HEK293 (cell line): ENCODE measurements at regions not wholly inside any gene's neighbourhood (a gene's known extent, or its start where the extent isn't known, plus 50 kb on each side); places are given as distances from the start of the nearest gene placed in this dataset.

ENCODE experiments used
- CTCF ChIA-PET: fragments of 350-600 bp; formaldehyde crosslinking; extraction: SDS; loops from one replicate; lab custom pipeline; 2021; ENCODE audit warnings: antibody characterized with exemption; lab: Yijun Ruan, JAX
- POLR2A ChIA-PET: fragments of 300-600 bp; formaldehyde crosslinking; extraction: SDS; loops from one replicate; lab custom pipeline; 2020; ENCODE audit warnings: antibody characterized with exemption, inconsistent platforms; lab: Yijun Ruan, JAX
- H3K27ac ChIP-seq: fragments of 200-500 bp; sonication (Bioruptor generic); 2 replicates; pipeline ENCODE4 v1.5.1; 2014; ENCODE audit warnings: low read depth, low read length, control low read depth, inconsistent platforms; ENCODE audit errors: extremely low read depth
- H3K36me3 ChIP-seq, 2 experiments: fragments of 200-500 bp in 1 of 2; sonication (Bioruptor generic) in 1 of 2; 1 replicate in 1 of 2; 2 replicates in 1 of 2; pipeline ENCODE4 v1.5.1; 2014 to 2017; ENCODE audit warnings: inconsistent platforms in 2 of 2, low read length in 2 of 2; ENCODE audit not compliant: control insufficient read depth in 2 of 2, insufficient read depth in 1 of 2
- H3K4me1 ChIP-seq: fragments of 200-500 bp; sonication (Bioruptor generic); 2 replicates; pipeline ENCODE4 v1.5.1; 2014; ENCODE audit warnings: mild to moderate bottlenecking, low read length, inconsistent platforms; ENCODE audit not compliant: control insufficient read depth, insufficient read depth
- H3K4me3 ChIP-seq: 2 replicates; pipeline ENCODE4 v1.5.1; 2011; ENCODE audit warnings: low read depth, mild to moderate bottlenecking, control low read depth, low read length, moderate library complexity
- H3K9me3 ChIP-seq: fragments of 200-500 bp; sonication (Bioruptor generic); 2 replicates; pipeline ENCODE4 v1.5.1; 2014; ENCODE audit warnings: low read depth, low read length, inconsistent platforms; ENCODE audit not compliant: control insufficient read depth, insufficient read depth
- IKZF3 ChIP-seq: fragments of 450-650 bp; IDR thresholded peaks from 2 replicates; pipeline ENCODE4 v1.5.0; 2018; ENCODE audit warnings: missing biosample characterization, mild to moderate bottlenecking, missing genetic modification characterization, moderate library complexity
- MZF1 ChIP-seq: fragments of 450-650 bp; formaldehyde crosslinking; IDR thresholded peaks from 2 replicates; pipeline ENCODE4 v1.5.1; 2017; ENCODE audit warnings: missing biosample characterization, missing genetic modification characterization, borderline replicate concordance
- OVOL3 ChIP-seq: fragments of 450-650 bp; formaldehyde crosslinking; IDR thresholded peaks from 2 replicates; pipeline ENCODE4 v1.5.1; 2016; ENCODE audit warnings: missing biosample characterization, missing genetic modification characterization
- SCRT1 ChIP-seq: fragments of 450-650 bp; formaldehyde crosslinking; IDR thresholded peaks from 2 replicates; pipeline ENCODE4 v1.5.1; 2016; ENCODE audit warnings: missing biosample characterization, missing genetic modification characterization, borderline replicate concordance
- SP2 ChIP-seq: fragments of 450-650 bp; formaldehyde crosslinking; IDR thresholded peaks from 2 replicates; pipeline ENCODE4 v1.5.1; 2016; ENCODE audit warnings: missing biosample characterization, missing genetic modification characterization
- ZBTB48 ChIP-seq: fragments of 450-650 bp; formaldehyde crosslinking; IDR thresholded peaks from 2 replicates; pipeline ENCODE4 v1.5.1; 2016; ENCODE audit warnings: missing biosample characterization, missing genetic modification characterization
- ZNF146 ChIP-seq: fragments of 450-650 bp; formaldehyde crosslinking; IDR thresholded peaks from 2 replicates; pipeline ENCODE4 v1.5.1; 2016; ENCODE audit warnings: missing biosample characterization, missing genetic modification characterization
- ZNF221 ChIP-seq: fragments of 450-650 bp; formaldehyde crosslinking; IDR thresholded peaks from 2 replicates; pipeline ENCODE4 v1.5.1; 2017; ENCODE audit warnings: missing biosample characterization, missing genetic modification characterization, borderline replicate concordance
- ZNF324 ChIP-seq: fragments of 450-650 bp; formaldehyde crosslinking; IDR thresholded peaks from 2 replicates; pipeline ENCODE4 v1.5.1; 2016; ENCODE audit warnings: missing biosample characterization, missing genetic modification characterization
- ZNF433 ChIP-seq: fragments of 450-650 bp; formaldehyde crosslinking; IDR thresholded peaks from 2 replicates; pipeline ENCODE4 v1.5.1; 2016; ENCODE audit warnings: missing biosample characterization, missing genetic modification characterization, low read depth
- ZNF529 ChIP-seq: fragments of 450-650 bp; formaldehyde crosslinking; IDR thresholded peaks from 2 replicates; pipeline ENCODE4 v1.5.1; 2017; ENCODE audit warnings: missing genetic modification characterization, missing biosample characterization; ENCODE audit not compliant: insufficient replicate concordance
- ZNF585B ChIP-seq: fragments of 450-650 bp; formaldehyde crosslinking; IDR thresholded peaks from 2 replicates; pipeline ENCODE4 v1.5.1; 2016; ENCODE audit warnings: missing biosample characterization, missing genetic modification characterization
- ZNF621 ChIP-seq: fragments of 450-650 bp; formaldehyde crosslinking; IDR thresholded peaks from 2 replicates; pipeline ENCODE4 v1.5.1; 2017; ENCODE audit warnings: missing biosample characterization, missing genetic modification characterization
- ZNF792 ChIP-seq: fragments of 450-650 bp; formaldehyde crosslinking; IDR thresholded peaks from 2 replicates; pipeline ENCODE4 v1.5.1; 2016; ENCODE audit warnings: missing biosample characterization, missing genetic modification characterization
- ZSCAN30 ChIP-seq: fragments of 450-650 bp; IDR thresholded peaks from 2 replicates; pipeline ENCODE4 v1.5.1; 2018; ENCODE audit warnings: missing biosample characterization, mild to moderate bottlenecking, missing genetic modification characterization, moderate library complexity
- TF ChIP-seq, protein P1 (sequence below): fragments of 450-650 bp; formaldehyde crosslinking; IDR thresholded peaks from 2 replicates; pipeline ENCODE4 v1.5.1; 2016; ENCODE audit warnings: missing biosample characterization, missing genetic modification characterization
- TF ChIP-seq, protein P2 (sequence below): fragments of 450-650 bp; formaldehyde crosslinking; IDR thresholded peaks from 2 replicates; pipeline ENCODE4 v1.5.1; 2017; ENCODE audit warnings: missing biosample characterization, missing genetic modification characterization
- TF ChIP-seq, protein P3 (sequence below): fragments of 450-650 bp; formaldehyde crosslinking; conservative IDR thresholded peaks from 2 replicates; pipeline ENCODE4 v1.5.1; 2016; ENCODE audit warnings: low read depth, missing biosample characterization, missing genetic modification characterization
- TF ChIP-seq, protein P4 (sequence below): IDR thresholded peaks from 2 replicates; pipeline ENCODE4 v1.6.1; 2011; ENCODE audit warnings: mild to moderate bottlenecking, low read depth, low read length, borderline replicate concordance
- TF ChIP-seq, protein P5 (sequence below): fragments of 450-650 bp; formaldehyde crosslinking; IDR thresholded peaks from 2 replicates; pipeline ENCODE4 v1.5.1; 2016; ENCODE audit warnings: missing biosample characterization, missing genetic modification characterization
- TF ChIP-seq, protein P6 (sequence below): fragments of 450-650 bp; formaldehyde crosslinking; IDR thresholded peaks from 2 replicates; pipeline ENCODE4 v1.5.1; 2016; ENCODE audit warnings: missing biosample characterization, missing genetic modification characterization
- TF ChIP-seq, protein P7 (sequence below): fragments of 450-650 bp; formaldehyde crosslinking; IDR thresholded peaks from 2 replicates; pipeline ENCODE4 v1.5.1; 2016; ENCODE audit warnings: missing biosample characterization, missing genetic modification characterization

DNA sequence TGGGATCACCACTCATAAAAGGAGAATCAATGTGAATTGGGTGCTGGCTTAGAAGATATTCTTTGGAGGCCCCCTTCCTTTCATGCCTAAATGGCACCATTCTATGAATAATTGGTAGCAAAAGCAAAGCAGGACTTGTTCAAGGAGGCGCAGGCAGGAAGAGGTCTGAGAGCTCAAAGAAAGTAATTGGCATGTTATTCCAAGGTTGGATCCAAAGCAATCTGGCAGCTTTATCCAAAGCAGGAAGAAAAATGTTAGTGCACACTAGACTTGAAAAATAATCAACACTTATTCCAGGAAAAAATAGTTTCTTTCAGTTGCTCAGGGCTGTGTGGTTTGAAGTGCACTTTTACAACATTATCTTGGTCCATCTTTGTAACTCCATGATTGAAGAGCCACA, 326.4 kb downstream of the NUAK1 start:
- Histone ChIP-seq H3K36me3 (no peaks in the 10 kb centered on the region), H3K4me1 (no peaks in the 10 kb centered on the region), H3K4me3 (no peak overlapping the region), H3K27ac (no peak overlapping the region), H3K9me3 (no peaks in the 10 kb centered on the region)
- POLR2A ChIA-PET = no interaction called here
- CTCF ChIA-PET = no interaction called here
- no peak for TF ChIP-seq ZNF529 (tag by site-specific recombination)
- TF ChIP-seq OVOL3 (tag by site-specific recombination) = no peak
- no peak for TF ChIP-seq ZNF621 (tag by site-specific recombination)
- no peak for TF ChIP-seq SP2 (tag by site-specific recombination)
- TF ChIP-seq, protein P1, sequence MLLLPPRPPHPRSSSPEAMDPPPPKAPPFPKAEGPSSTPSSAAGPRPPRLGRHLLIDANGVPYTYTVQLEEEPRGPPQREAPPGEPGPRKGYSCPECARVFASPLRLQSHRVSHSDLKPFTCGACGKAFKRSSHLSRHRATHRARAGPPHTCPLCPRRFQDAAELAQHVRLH = no peak
- TF ChIP-seq, protein P2, sequence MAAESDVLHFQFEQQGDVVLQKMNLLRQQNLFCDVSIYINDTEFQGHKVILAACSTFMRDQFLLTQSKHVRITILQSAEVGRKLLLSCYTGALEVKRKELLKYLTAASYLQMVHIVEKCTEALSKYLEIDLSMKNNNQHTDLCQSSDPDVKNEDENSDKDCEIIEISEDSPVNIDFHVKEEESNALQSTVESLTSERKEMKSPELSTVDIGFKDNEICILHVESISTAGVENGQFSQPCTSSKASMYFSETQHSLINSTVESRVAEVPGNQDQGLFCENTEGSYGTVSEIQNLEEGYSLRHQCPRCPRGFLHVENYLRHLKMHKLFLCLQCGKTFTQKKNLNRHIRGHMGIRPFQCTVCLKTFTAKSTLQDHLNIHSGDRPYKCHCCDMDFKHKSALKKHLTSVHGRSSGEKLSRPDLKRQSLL (tag by site-specific recombination) = no peak
- TF ChIP-seq, protein P3, sequence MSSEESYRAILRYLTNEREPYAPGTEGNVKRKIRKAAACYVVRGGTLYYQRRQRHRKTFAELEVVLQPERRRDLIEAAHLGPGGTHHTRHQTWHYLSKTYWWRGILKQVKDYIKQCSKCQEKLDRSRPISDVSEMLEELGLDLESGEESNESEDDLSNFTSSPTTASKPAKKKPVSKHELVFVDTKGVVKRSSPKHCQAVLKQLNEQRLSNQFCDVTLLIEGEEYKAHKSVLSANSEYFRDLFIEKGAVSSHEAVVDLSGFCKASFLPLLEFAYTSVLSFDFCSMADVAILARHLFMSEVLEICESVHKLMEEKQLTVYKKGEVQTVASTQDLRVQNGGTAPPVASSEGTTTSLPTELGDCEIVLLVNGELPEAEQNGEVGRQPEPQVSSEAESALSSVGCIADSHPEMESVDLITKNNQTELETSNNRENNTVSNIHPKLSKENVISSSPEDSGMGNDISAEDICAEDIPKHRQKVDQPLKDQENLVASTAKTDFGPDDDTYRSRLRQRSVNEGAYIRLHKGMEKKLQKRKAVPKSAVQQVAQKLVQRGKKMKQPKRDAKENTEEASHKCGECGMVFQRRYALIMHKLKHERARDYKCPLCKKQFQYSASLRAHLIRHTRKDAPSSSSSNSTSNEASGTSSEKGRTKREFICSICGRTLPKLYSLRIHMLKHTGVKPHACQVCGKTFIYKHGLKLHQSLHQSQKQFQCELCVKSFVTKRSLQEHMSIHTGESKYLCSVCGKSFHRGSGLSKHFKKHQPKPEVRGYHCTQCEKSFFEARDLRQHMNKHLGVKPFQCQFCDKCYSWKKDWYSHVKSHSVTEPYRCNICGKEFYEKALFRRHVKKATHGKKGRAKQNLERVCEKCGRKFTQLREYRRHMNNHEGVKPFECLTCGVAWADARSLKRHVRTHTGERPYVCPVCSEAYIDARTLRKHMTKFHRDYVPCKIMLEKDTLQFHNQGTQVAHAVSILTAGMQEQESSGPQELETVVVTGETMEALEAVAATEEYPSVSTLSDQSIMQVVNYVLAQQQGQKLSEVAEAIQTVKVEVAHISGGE = no peak
- no peak for TF ChIP-seq ZNF146

DNA sequence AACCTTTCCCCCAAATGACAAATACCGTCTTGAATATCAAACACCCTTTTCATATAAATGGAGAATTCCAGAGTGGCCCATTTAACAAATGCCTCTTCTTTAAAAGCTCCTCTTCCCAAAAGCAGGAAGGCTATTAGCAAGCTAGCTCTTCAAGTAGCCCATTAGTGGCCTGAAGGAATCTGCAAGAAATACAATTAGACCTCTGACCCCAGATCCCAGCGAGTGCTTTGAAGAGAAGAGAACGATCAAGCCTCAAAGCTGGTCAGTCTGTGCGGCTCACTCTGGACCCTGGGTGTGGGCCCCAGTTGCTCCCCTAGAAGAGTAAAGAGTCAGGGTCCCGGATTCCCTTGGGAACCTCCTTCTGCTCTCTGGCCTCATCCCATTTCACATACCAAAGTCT, 325.6 kb downstream of the NUAK1 start:
- TF ChIP-seq, protein P1 = no peak
- TF ChIP-seq ZNF324 (tag by site-specific recombination) (no peak), ZNF585B (tag by site-specific recombination) (no peak), ZBTB48 (tag by site-specific recombination) (no peak), ZNF433 (tag by site-specific recombination) (no peak), MZF1 (no peak), ZNF792 (tag by site-specific recombination) (no peak), ZNF221 (tag by site-specific recombination) (no peak), IKZF3 (tag by site-specific recombination) (no peak), ZSCAN30 (tag by site-specific recombination) (no peak), SCRT1 (tag by site-specific recombination) (no peak)
- TF ChIP-seq, protein P4, sequence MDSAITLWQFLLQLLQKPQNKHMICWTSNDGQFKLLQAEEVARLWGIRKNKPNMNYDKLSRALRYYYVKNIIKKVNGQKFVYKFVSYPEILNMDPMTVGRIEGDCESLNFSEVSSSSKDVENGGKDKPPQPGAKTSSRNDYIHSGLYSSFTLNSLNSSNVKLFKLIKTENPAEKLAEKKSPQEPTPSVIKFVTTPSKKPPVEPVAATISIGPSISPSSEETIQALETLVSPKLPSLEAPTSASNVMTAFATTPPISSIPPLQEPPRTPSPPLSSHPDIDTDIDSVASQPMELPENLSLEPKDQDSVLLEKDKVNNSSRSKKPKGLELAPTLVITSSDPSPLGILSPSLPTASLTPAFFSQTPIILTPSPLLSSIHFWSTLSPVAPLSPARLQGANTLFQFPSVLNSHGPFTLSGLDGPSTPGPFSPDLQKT = no peak
- TF ChIP-seq, protein P5, sequence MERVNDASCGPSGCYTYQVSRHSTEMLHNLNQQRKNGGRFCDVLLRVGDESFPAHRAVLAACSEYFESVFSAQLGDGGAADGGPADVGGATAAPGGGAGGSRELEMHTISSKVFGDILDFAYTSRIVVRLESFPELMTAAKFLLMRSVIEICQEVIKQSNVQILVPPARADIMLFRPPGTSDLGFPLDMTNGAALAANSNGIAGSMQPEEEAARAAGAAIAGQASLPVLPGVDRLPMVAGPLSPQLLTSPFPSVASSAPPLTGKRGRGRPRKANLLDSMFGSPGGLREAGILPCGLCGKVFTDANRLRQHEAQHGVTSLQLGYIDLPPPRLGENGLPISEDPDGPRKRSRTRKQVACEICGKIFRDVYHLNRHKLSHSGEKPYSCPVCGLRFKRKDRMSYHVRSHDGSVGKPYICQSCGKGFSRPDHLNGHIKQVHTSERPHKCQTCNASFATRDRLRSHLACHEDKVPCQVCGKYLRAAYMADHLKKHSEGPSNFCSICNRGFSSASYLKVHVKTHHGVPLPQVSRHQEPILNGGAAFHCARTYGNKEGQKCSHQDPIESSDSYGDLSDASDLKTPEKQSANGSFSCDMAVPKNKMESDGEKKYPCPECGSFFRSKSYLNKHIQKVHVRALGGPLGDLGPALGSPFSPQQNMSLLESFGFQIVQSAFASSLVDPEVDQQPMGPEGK (tag by site-specific recombination) = no peak
- TF ChIP-seq, protein P6, sequence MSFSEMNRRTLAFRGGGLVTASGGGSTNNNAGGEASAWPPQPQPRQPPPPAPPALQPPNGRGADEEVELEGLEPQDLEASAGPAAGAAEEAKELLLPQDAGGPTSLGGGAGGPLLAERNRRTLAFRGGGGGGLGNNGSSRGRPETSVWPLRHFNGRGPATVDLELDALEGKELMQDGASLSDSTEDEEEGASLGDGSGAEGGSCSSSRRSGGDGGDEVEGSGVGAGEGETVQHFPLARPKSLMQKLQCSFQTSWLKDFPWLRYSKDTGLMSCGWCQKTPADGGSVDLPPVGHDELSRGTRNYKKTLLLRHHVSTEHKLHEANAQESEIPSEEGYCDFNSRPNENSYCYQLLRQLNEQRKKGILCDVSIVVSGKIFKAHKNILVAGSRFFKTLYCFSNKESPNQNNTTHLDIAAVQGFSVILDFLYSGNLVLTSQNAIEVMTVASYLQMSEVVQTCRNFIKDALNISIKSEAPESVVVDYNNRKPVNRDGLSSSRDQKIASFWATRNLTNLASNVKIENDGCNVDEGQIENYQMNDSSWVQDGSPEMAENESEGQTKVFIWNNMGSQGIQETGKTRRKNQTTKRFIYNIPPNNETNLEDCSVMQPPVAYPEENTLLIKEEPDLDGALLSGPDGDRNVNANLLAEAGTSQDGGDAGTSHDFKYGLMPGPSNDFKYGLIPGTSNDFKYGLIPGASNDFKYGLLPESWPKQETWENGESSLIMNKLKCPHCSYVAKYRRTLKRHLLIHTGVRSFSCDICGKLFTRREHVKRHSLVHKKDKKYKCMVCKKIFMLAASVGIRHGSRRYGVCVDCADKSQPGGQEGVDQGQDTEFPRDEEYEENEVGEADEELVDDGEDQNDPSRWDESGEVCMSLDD (tag by site-specific recombination) = no peak
- TF ChIP-seq, protein P7, sequence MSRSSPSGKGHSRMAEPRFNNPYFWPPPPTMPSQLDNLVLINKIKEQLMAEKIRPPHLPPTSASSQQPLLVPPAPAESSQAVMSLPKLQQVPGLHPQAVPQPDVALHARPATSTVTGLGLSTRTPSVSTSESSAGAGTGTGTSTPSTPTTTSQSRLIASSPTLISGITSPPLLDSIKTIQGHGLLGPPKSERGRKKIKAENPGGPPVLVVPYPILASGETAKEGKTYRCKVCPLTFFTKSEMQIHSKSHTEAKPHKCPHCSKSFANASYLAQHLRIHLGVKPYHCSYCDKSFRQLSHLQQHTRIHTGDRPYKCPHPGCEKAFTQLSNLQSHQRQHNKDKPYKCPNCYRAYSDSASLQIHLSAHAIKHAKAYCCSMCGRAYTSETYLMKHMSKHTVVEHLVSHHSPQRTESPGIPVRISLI (tag by site-specific recombination) = no peak
- H3K4me1 ChIP-seq = no peaks in the 10 kb centered on the region
- no peak overlapping the region for H3K4me3 ChIP-seq
- no peak overlapping the region for H3K27ac ChIP-seq
- no peaks in the 10 kb centered on the region for H3K9me3 ChIP-seq
- CTCF ChIA-PET = interaction anchor here (0.7 kb wide), 1 partner anchor 10 kb away, joined by 3 read pairs; no protein-coding TSS in a partner anchor
- no peaks in the 10 kb centered on the region for H3K36me3 ChIP-seq
- POLR2A ChIA-PET = no interaction called here
